Neural crest cell (in vitro differentiated cells): ENCODE measurements at regions not wholly inside any gene's neighbourhood (a gene's known extent, or its start where the extent isn't known, plus 50 kb on each side); places are given as distances from the start of the nearest gene placed in this dataset.

Experiments used
- DNase-seq: peaks from one replicate; pipeline ENCODE4 v3.0.0; 2021; ENCODE audit warnings: low read depth, mixed read lengths, low spot score
- H3K27ac Mint-ChIP-seq: one replicate; pipeline ENCODE4 v1.8.0; 2021; ENCODE audit warnings: mild to moderate bottlenecking, mixed read lengths; ENCODE audit not compliant: unreplicated experiment
- H3K27me3 Mint-ChIP-seq: 2 replicates; pipeline ENCODE4 v1.8.0; 2021; ENCODE audit warnings: low read depth, mild to moderate bottlenecking, mixed read lengths
- H3K36me3 Mint-ChIP-seq: 2 replicates; pipeline ENCODE4 v1.8.0; 2021; ENCODE audit warnings: low read depth, mild to moderate bottlenecking, mixed read lengths
- H3K4me1 Mint-ChIP-seq: 2 replicates; pipeline ENCODE4 v1.8.0; 2021; ENCODE audit warnings: mixed read lengths
- H3K4me3 Mint-ChIP-seq: one replicate; pipeline ENCODE4 v1.8.0; 2021; ENCODE audit warnings: mild to moderate bottlenecking, mixed read lengths
- H3K9me3 Mint-ChIP-seq: 2 replicates; pipeline ENCODE4 v1.8.0; 2021; ENCODE audit warnings: mixed read lengths
- TF ChIP-seq, protein P1 (sequence below): fragments of 200-600 bp; sonication (generic); conservative IDR thresholded peaks from 2 replicates; pipeline ENCODE4 v1.5.0; 2021; ENCODE audit warnings: antibody characterized with exemption, mild to moderate bottlenecking

DNA sequence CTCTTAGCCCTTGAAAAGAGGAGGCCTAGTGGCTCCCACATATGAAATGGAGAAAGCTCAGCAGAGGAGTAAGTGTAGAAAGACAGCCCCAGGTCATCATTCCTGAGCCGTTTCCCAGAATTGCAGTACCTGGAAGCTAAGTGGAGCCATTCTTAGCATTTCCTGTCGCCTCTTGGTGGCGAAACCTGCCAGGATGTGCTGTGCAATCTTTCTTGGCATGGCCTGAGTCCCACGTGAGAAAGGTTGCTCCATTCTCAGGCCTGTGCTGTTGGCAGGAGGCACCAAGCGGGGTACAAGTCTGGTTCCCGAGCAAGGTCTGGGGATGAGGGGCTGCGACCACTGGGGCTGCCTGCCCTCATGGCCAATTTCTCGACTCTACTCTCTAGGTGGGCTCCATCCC lies 207.2 kb upstream of the TPM1 start:
- Mint-ChIP-seq H3K27me3 (no peaks in the 10 kb centered on the region), H3K36me3 (peaks cover 15% of the 10 kb centered on the region), H3K4me3 (no peak overlapping the region), H3K27ac (no peak overlapping the region), H3K4me1 (peaks cover 12% of the 10 kb centered on the region), H3K9me3 (no peaks in the 10 kb centered on the region)
- TF ChIP-seq, protein P1, sequence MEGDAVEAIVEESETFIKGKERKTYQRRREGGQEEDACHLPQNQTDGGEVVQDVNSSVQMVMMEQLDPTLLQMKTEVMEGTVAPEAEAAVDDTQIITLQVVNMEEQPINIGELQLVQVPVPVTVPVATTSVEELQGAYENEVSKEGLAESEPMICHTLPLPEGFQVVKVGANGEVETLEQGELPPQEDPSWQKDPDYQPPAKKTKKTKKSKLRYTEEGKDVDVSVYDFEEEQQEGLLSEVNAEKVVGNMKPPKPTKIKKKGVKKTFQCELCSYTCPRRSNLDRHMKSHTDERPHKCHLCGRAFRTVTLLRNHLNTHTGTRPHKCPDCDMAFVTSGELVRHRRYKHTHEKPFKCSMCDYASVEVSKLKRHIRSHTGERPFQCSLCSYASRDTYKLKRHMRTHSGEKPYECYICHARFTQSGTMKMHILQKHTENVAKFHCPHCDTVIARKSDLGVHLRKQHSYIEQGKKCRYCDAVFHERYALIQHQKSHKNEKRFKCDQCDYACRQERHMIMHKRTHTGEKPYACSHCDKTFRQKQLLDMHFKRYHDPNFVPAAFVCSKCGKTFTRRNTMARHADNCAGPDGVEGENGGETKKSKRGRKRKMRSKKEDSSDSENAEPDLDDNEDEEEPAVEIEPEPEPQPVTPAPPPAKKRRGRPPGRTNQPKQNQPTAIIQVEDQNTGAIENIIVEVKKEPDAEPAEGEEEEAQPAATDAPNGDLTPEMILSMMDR = no peak
- no peak for DNase-seq

DNA sequence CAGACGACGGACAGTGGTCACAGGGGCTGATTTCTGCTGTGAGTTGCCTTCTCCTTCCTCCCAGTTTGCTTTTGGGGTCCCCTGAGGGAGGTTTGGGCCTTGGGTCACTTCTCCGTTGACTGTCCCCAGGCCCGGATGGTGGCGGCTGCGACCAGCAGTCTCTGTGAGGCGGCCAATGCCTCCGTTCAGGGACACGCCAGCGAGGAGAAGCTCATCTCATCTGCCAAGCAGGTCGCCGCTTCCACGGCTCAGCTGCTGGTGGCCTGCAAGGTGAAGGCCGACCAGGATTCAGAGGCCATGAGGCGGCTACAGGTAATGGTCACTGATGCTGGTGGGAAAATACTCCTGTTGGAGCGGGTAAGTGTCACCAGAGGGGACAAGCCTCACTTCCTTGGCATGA lies 206.8 kb upstream of the TPM1 start:
- H3K27ac Mint-ChIP-seq = peak overlapping the region; percentile 14
- H3K4me1 Mint-ChIP-seq = peaks cover 12% of the 10 kb centered on the region
- no peaks in the 10 kb centered on the region for H3K9me3 Mint-ChIP-seq
- TF ChIP-seq, protein P1 = no peak
- no peak overlapping the region for H3K4me3 Mint-ChIP-seq
- H3K36me3 Mint-ChIP-seq = peaks cover 16% of the 10 kb centered on the region
- H3K27me3 Mint-ChIP-seq = no peaks in the 10 kb centered on the region
- DNase-seq = no peak

DNA sequence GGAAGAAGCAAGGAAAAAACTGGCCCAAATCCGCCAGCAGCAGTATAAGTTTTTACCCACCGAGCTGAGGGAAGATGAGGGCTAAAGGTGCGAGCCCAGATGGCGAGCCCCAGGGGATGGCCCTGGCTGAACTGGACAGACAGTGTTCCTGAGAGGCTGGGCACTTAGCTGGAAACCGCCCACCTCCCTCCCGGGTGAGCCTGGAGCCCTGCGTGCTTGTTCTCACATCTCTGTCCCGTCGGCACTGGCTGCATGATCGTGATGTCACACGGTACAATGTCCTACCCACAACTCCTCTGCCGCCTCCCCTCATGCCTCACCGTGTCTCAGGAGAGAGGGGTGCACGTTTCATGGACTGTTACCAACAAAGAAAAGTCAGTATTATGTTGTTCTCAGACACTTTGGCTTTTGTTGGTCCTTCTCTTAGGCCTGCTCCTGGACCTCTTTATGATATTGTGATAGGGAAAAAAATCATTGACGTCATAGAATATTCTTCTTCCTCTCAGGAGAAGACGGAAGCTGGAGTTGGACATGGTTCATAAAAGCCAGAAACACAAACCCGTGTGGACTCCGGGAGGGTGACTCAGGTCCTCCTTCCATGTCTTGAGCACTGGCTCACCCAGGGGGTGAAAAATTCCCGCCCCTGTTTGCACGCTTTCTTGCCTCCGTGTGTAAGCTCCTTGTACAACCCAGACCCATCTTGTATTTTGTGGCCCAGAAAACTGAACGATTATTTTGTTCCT lies 201.8 kb upstream of the TPM1 start:
- DNase-seq = no peak
- Mint-ChIP-seq H3K27ac (no peak overlapping the region), H3K4me3 (no peak overlapping the region), H3K36me3 (peaks cover 21% of the 10 kb centered on the region), H3K9me3 (no peaks in the 10 kb centered on the region), H3K27me3 (no peaks in the 10 kb centered on the region), H3K4me1 (peaks cover 26% of the 10 kb centered on the region)
- TF ChIP-seq, protein P1 = no peak

DNA sequence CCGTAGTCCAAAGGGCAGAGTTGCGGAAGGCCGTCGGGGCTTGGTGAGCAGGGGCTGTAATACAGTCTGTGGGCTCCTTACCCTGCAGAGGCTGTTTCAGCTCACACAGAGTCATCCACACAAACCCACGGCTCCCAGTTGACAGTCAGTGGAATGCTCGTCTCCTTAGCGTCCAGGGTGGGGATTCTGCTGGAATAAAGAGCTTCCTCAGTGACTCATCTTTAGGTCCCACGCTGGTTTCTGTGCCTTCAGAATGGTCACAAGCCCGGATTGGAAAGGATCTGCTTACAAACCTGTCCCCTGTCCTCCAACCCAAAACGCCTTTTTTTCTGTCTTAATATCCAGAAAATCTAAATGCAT lies 201.3 kb upstream of the TPM1 start:
- no peak overlapping the region for H3K4me3 Mint-ChIP-seq
- TF ChIP-seq, protein P1 = no peak
- H3K27me3 Mint-ChIP-seq = no peaks in the 10 kb centered on the region
- no peak for DNase-seq
- H3K27ac Mint-ChIP-seq = no peak overlapping the region
- no peaks in the 10 kb centered on the region for H3K9me3 Mint-ChIP-seq
- H3K4me1 Mint-ChIP-seq = peaks cover 31% of the 10 kb centered on the region
- peaks cover 17% of the 10 kb centered on the region for H3K36me3 Mint-ChIP-seq

DNA sequence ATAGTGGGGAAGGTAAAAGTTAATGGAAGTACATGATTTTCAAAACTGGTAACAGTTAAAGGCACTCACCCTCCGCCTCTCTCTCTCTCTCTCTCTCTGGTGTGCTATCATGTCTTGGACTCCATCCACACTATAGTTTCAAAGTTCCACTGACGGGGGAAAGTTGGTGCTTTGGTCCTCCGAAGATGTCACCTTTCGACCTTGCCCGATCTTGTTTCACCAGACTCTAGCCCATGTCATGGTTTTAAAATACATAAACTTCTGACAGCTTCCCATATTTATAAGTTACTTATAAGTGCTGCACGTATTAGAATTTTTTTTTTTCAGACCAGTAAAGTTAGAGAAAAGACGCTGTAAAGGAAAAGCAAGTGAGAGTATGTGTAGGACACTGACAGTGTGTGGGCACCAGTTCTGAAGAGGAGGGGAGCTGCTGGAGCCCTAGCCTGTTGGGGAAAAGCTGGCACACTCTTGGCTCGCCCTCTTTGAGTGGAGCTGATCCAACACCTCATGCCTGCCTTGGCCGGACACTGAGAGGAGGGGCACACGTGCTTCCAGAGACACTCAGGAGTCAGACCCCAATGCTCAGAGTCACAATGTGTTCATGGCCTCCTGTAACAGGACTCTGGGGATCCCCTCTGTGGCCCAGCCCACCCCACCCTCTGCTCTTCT lies 200.5 kb upstream of the TPM1 start:
- H3K27ac Mint-ChIP-seq = no peak overlapping the region
- TF ChIP-seq, protein P1 = no peak
- DNase-seq = no peak
- peaks cover 31% of the 10 kb centered on the region for H3K4me1 Mint-ChIP-seq
- H3K9me3 Mint-ChIP-seq = no peaks in the 10 kb centered on the region
- no peaks in the 10 kb centered on the region for H3K27me3 Mint-ChIP-seq
- no peak overlapping the region for H3K4me3 Mint-ChIP-seq
- H3K36me3 Mint-ChIP-seq = peaks cover 15% of the 10 kb centered on the region
